Stomach (tissue), 8 donors: ENCODE measurements at regions not wholly inside any gene's neighbourhood (a gene's known extent, or its start where the extent isn't known, plus 50 kb on each side); places are given as distances from the start of the nearest gene placed in this dataset.

Experiments used
- DNase-seq, 2 donors: peaks; one replicate each; pipeline versions ENCODE4 v3.0.0 to v3.0.0-alpha.2; 2013 to 2019
- H3K27ac ChIP-seq, 5 donors: fragments of 200-600 bp in 4 of 5; sonication (generic) in 4 of 5; one replicate each; pipeline ENCODE4 v1.5.1; 2013 to 2019; ENCODE audit warnings: mild to moderate bottlenecking in 1 of 5, moderate library complexity in 1 of 5
- H3K27me3 ChIP-seq, 3 donors: fragments of 200-600 bp; sonication (generic); one replicate each; pipeline ENCODE4 v1.5.1; 2017 to 2019; ENCODE audit warnings: mixed run types in 1 of 3
- H3K36me3 ChIP-seq, 4 donors: fragments of 200-600 bp; sonication (generic); 1 replicate in 3 of 4; 2 replicates in 1 of 4; pipeline ENCODE4 v1.5.1; 2016 to 2019
- H3K4me1 ChIP-seq, 4 donors: fragments of 200-600 bp; sonication (generic); one replicate each; pipeline ENCODE4 v1.5.1; 2016 to 2019
- H3K4me3 ChIP-seq, 4 donors: fragments of 200-600 bp; sonication (generic) in 3 of 4; one replicate each; pipeline ENCODE4 v1.5.1; 2016 to 2019; ENCODE audit warnings: mild to moderate bottlenecking in 1 of 4
- H3K9me3 ChIP-seq, 4 donors: fragments of 200-600 bp; sonication (generic); one replicate each; pipeline ENCODE4 v1.5.1; 2016 to 2019
- EP300 ChIP-seq: sonication (generic); formaldehyde crosslinking; IDR thresholded peaks from one replicate; pipeline ENCODE4 v1.6.1; 2017; ENCODE audit warnings: antibody characterized with exemption
- POLR2A ChIP-seq, 4 donors: fragments of 450-650 bp; IDR thresholded peaks; one replicate each; pipeline ENCODE4 v1.6.1; 2016; ENCODE audit warnings: antibody characterized with exemption in 4 of 4, control low read depth in 2 of 4, mild to moderate bottlenecking in 1 of 4, moderate library complexity in 1 of 4
- POLR2AphosphoS5 ChIP-seq, 3 donors: sonication (generic); formaldehyde crosslinking; IDR thresholded peaks; one replicate each; pipeline ENCODE4 v1.6.1; 2016; ENCODE audit warnings: antibody characterized with exemption in 3 of 3
- WGBS, 5 donors: extraction: QIAGEN DNeasy Blood & Tissue Kit in 3 of 5; methylation state at CpG; one replicate each; pipeline versions ENCODE4 v1.1.5 to v1.1.7; 2013 to 2018; 5-methylcytosine and 5-hydroxymethylcytosine counted together
- intact Hi-C: fragments of 100-400 bp; cut with DNase I; formaldehyde crosslinking; loops from one replicate; pipeline ENCODE4 v1.15.1; 2023; ENCODE audit warnings: low total_unique reads
- TF ChIP-seq, protein P1 (sequence below), 7 experiments: fragments of 450-650 bp in 4 of 7; fragments of 200-600 bp in 3 of 7; sonication (generic) in 3 of 7; IDR thresholded peaks; one replicate each; pipeline ENCODE4 v1.5.1; 2016 to 2019; ENCODE audit warnings: antibody characterized with exemption in 7 of 7, control low read depth in 2 of 7, mild to moderate bottlenecking in 1 of 7
- donor health status: healthy with polysubstance abuse.
- donor health status: Bipolar disorder and iron deficiency.
- donor health status: healthy.

DNA sequence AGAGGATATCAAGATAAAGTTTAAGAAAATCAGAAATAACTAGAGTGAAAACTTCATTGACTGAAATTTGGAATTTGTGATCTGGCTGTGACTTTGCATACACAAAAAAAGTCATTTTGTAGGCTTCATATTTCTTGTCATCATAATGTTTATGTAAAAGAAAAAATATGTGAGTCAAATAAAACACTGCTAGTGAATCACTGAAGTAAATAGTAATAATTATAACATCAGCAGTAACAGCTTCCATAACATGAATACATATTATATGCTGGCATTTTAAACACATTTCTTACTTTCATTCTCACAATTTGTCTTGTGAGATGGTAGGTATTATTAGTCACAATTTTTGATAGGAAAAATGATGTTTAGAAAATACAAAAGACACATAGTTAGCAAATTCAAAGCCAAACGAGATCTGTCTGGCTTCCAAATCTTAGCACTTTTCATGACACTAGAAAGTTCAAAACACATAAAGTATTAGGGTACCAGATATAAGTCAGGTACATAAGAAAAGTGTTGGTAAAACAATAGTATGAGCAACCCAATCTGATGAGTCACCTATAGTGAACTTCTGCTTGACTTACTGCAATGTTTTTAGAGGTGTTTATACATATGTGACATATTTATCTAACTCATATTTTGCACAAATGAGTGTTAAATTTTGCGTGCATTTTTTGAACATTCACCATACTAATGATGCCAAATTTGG is 241.0 kb upstream of the SNX7 start:
- no peak for DNase-seq
- 21 to 39% (median 26%) methylated on average over 2 of the region's 2 CpGs for WGBS, 5 donors
- intact Hi-C loops = no loop called here
- Histone ChIP-seq H3K9me3 (no peaks in the 10 kb centered on the region), H3K4me3 (no peak overlapping the region), H3K27me3 (no peaks in the 10 kb centered on the region), H3K36me3 (no peaks in the 10 kb centered on the region), H3K4me1 (no peaks in the 10 kb centered on the region), H3K27ac (no peak overlapping the region)
- TF ChIP-seq EP300 (no peak), POLR2A (IDR thresholded peaks at IDR 0.05) (no peak), POLR2AphosphoS5 (IDR thresholded peaks at IDR 0.05) (no peak)
- TF ChIP-seq, protein P1, sequence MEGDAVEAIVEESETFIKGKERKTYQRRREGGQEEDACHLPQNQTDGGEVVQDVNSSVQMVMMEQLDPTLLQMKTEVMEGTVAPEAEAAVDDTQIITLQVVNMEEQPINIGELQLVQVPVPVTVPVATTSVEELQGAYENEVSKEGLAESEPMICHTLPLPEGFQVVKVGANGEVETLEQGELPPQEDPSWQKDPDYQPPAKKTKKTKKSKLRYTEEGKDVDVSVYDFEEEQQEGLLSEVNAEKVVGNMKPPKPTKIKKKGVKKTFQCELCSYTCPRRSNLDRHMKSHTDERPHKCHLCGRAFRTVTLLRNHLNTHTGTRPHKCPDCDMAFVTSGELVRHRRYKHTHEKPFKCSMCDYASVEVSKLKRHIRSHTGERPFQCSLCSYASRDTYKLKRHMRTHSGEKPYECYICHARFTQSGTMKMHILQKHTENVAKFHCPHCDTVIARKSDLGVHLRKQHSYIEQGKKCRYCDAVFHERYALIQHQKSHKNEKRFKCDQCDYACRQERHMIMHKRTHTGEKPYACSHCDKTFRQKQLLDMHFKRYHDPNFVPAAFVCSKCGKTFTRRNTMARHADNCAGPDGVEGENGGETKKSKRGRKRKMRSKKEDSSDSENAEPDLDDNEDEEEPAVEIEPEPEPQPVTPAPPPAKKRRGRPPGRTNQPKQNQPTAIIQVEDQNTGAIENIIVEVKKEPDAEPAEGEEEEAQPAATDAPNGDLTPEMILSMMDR (IDR thresholded peaks at IDR 0.05) = no peak

DNA sequence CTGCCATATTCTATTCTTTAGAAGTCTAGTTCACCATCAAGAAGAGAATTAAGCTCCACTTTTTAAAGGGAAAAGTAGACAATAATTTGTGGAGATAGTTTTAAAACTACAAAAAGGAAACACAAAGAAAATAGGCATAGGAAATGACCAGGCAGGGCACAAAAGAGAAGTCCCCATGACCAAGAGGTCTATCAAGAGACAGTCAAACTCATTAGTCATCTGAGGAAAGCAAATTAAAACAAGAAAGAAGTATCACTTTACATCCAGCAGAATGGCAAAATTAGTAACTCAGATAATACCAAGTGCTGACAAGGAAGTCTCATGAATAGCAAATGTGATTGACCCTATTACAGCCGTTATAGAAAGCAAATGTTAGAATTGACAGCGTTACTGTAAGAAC is 243.7 kb upstream of the SNX7 start:
- H3K4me1 ChIP-seq = no peaks in the 10 kb centered on the region
- DNase-seq = no peak
- peaks cover 0 to under 1% (median 0%) of the 10 kb centered on the region in 4 donors for H3K9me3 ChIP-seq
- TF ChIP-seq, protein P1 (IDR thresholded peaks at IDR 0.05) = no peak
- no peak for TF ChIP-seq POLR2A (IDR thresholded peaks at IDR 0.05)
- no peak for TF ChIP-seq EP300
- no peak for TF ChIP-seq POLR2AphosphoS5 (IDR thresholded peaks at IDR 0.05)
- no peak overlapping the region for H3K4me3 ChIP-seq
- no peaks in the 10 kb centered on the region for H3K36me3 ChIP-seq
- no peak overlapping the region for H3K27ac ChIP-seq
- WGBS, 5 donors = 84 to 93% (median 91%) methylated on average over 2 of the region's 2 CpGs
- intact Hi-C loops = no loop called here
- no peaks in the 10 kb centered on the region for H3K27me3 ChIP-seq

DNA sequence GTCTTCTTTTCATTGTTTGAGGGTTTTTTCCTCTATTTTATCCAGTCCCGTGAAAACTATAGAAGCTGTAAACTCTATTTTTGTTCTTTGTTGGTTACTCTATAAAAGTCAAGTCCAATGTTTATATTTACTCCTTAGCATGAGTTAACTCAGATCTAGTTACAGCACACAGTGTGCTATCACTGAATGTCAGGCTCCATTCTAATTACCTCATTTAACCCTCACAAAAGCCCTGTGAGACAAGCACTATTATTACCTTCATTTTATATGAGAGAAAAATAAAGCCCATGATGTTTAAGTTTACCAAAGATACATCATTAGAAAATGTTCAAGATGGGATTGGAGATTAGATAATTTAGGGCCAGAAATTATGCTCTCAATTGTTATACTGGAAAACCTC is 251.4 kb upstream of the SNX7 start:
- Histone ChIP-seq H3K9me3 (peaks cover 0 to 2% (median 0%) of the 10 kb centered on the region in 4 donors), H3K4me3 (no peak overlapping the region), H3K27ac (no peak overlapping the region), H3K4me1 (peaks cover 0 to 9% (median 0%) of the 10 kb centered on the region in 4 donors), H3K36me3 (no peaks in the 10 kb centered on the region), H3K27me3 (no peaks in the 10 kb centered on the region)
- no peak for TF ChIP-seq EP300
- TF ChIP-seq, protein P1 (IDR thresholded peaks at IDR 0.05) = no peak
- no peak for TF ChIP-seq POLR2A (IDR thresholded peaks at IDR 0.05)
- no peak for TF ChIP-seq POLR2AphosphoS5 (IDR thresholded peaks at IDR 0.05)
- 85 to 100% (median 95%) methylated on average over 1 of the region's 1 CpG for WGBS, 5 donors
- DNase-seq = no peak
- intact Hi-C loops = no loop called here

DNA sequence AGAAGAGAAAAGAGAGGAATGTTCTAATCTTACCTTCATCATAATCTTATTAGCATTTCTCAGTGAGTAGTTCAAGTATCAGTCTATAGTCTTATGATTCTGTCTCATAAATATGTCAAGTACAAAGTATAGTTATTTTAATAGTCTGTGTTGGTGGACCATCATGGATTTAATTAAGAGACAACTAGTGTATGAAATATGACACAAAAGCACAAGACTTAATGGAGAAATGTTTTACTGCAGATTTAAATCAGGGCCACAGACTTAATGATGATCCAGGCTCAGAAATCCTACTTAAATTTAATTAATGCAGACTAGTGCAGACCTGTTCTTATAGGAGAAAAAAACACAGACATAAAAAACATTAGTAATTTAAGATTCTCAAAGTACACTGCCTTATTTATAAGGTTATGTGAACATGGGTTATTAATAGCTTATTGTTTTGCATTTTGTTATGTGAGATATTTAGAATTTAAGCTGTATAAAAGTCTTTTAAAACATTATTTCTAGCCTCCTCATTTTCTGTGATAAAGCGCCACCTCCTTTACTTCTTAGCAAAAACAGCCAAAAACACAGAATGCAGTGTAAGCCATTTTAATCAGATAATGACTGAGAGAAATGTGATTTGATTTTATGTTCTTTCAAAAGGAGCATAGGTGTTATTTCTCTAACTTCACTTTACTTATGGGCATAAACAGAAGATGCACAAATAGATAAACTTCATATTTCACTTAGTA is 255.0 kb upstream of the SNX7 start:
- Histone ChIP-seq H3K36me3 (no peaks in the 10 kb centered on the region), H3K4me1 (peaks cover 0 to 14% (median 3%) of the 10 kb centered on the region in 4 donors), H3K27me3 (no peaks in the 10 kb centered on the region), H3K27ac (no peak overlapping the region), H3K4me3 (no peak overlapping the region), H3K9me3 (no peaks in the 10 kb centered on the region)
- no peak for DNase-seq
- TF ChIP-seq POLR2AphosphoS5 (IDR thresholded peaks at IDR 0.05) (no peak), POLR2A (IDR thresholded peaks at IDR 0.05) (no peak), EP300 (no peak)
- TF ChIP-seq, protein P1 (IDR thresholded peaks at IDR 0.05) = no peak
- intact Hi-C loops = no loop called here
- 94 to 100% (median 98%) methylated on average over 1 of the region's 1 CpG for WGBS, 5 donors
